ENCODE measurements at regions not wholly inside any gene's neighbourhood (a gene's known extent, or its start where the extent isn't known, plus 50 kb on each side); places are given as distances from the start of the nearest gene placed in this dataset.
"Not testable (repeated sequence)": the region's sequence is repeated elsewhere in the genome, so short reads cannot be mapped to it uniquely, and the experiment has no call there.

DNA sequence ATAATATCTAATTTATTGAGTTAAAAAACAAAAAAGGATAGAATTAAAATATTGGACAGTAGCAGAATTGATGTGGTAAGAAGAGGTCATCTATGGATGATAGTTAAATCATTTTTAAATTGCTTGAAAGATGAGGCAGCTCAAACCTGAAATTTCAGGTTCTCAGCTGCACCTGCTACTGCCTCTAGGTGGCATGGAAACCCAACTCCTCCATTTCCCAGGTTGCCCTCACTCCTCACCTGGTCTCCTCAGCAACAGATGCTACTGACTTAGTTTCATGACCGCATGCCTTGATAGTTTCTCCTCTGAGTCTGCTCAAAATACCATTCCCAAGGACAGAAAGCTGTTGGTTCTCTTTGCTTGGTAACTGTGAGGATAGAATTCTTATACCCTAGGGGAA, 148.1 kb downstream of the ABHD5 start:
- DNase-seq = no peak

DNA sequence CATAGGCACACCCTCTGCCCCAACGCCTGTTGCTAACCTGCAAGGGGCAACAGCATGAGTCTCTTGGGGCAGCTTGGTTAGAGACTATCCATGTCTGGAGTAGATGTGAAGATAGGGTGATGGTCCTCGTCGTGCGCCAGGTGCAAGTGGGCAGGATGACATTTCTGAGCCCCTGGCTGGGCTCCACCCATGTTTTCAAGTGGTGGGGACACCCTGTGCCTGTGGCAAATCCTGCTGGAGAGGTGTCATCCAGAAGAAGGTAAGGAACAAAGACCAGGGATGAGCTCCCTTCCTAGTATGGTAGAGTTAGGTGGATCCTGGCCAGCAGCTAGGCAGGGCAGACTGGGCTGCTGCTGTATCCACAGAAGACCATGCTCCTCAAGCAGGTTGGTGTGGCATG, 152.6 kb downstream of the ABHD5 start:
- DNase-seq = no peak

DNA sequence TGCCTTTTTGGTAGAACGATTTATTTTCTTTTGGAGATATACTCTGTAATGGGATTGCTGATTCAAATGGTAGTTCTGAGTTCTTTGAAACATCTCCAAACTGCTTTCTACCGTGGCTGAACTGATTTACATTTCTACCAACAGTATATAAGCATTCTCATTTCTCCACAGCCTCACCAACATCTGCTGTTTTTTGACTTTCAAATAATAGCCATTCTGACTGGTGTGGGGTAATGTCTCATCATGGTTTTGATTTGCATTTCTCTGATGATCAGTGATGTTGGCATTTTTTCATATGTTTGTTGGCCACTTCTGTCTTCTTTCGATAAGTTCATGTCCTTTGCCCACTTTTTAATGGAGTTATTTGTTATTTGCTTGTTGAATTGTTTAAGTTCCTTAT, 154.0 kb downstream of the ABHD5 start:
- no peak for DNase-seq

DNA sequence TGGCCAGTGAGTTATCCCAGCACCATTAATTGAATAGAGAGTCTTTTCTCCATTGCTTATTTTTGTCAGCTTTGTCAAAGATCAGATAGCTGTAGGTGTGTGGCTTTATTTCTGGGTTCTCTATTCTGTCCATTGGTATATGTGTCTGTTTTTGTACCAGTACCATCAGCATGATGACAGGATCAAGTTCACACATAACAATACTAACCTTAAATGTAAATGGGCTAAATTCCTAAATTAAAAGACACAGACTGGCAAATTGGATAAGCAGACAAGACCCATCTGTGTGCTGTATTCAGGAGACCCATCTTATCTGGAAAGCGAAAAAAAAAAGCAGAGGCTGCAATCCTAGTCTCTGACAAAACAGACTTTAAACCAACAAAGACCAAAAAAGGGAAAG, 154.8 kb downstream of the ABHD5 start:
- not testable (repeated sequence) for DNase-seq

DNA sequence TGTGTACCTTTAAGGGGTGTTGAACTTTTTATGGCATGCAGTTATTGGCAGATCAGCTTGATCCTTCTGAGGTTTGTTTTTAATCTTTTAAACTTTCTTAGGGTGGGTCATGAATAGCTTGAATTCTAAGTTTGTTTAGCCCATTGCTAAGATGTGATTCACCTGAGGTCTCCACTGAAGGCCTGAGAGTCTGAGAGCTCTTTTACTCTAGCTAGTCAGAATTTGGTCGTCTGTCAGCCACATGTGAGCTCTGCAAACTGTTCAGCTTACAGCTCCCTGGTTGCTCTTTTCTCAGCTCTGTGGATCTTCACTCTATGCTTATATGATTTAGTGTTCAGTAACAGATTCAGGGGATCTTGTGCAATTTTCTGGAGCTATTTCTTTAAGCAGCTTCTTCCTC, 161.3 kb downstream of the ABHD5 start:
- DNase-seq = no peak

DNA sequence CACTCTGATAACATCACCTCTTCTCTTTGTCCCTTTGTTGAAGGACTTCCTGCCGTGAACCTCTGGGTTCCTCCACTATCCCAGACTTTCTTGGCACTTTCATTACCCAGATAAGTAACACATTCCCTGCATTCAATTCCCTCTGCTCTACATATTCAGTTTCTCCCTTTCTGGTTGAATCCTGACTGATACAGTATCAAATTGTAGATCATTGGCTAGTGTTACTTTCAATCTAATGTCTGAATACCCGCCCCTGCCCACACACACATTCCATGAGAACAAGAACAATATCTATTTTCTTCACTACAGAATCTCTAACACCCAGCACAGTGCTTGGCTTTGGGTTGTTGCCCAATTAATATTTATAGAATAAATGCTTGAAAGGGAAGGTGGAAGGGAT, 163.5 kb downstream of the ABHD5 start:
- no peak for DNase-seq

DNA sequence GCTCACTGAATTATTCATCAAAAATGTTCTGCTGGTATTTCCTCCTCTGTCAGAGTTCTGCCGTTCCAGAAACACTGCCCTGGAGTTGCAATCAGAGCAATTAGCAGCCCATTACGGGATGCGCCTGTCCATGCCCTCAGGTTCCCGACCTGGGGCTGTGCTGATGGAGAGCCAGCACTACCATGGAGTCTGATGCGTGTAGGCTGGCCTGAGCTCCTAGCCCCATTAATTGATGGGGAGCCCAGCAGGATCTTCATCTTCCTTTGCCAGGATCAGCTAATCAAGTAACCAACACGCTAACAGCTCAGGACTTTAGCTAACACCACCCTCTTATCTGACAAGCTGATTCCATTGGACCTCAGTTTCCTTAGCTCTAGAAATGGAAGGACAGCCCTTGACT, 164.2 kb downstream of the ABHD5 start:
- DNase-seq = no peak

DNA sequence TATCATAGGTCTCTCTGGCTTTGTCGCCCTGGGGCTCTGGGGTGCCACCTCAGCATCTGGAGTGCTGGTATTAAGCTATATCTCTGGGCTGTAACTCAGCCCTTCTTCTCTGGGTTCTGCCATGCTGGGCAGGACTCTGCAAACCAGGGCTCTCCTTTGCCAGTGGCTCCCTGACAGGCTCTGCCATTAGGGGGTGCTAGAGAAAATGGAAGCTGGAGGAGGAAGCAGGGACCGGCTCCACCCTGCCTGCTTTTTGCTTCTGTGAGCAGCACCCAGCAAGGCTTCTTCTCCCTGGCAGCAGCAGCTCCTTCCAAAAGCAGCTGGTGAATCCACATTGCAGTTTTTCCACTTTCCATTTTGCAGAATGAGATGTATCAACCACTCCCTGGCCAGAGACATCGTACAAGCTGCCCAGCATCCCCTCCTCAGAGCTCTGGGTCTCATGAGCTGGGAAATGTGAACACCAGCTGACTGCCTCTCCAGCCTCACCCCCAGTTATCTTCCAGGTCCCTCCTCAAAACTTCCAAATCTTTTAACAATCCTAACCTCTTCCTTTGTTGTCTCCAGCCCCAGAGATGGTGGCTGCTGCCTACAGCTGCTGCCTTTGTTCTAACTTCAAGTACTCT, 165.0 kb downstream of the ABHD5 start:
- DNase-seq = no peak

DNA sequence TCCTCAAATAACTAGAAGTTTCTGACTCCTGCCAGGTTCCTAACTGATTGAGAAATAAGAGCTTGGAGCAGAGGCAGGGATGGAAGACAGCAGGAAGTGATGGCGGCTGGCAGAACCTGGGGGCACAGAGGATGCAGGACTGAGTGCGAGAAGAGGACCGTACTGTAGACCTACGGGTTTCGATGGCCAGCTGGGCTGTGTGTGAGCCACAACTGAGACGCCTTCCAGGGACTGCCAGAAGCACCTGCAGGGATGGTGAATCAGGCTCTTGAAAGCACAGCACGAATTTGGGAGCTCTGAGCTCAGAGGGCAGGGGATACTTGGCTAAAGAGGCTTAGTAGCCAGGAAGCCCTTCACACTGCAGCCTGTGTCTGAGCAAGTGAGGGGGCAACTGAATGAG, 165.6 kb downstream of the ABHD5 start:
- no peak for DNase-seq

DNA sequence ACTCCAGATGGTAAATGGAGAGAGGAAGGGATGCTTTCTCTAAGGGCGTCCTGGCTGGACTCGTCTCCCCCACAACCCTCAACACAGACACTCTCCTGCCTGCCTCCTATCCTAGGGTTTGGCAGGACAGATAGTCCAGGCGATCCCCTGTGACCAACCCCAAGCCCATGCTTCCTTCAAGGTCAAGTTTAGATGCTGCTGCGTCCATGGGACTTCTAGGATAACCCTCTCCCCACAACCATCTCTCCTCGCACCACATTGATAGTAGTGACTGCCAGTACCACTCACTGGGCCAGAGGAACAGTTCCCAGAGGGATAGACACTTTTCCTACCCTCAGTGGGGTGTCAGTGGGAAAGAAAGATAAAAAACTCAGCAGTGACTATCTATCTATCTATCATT, 166.0 kb downstream of the ABHD5 start:
- DNase-seq = no peak

DNA sequence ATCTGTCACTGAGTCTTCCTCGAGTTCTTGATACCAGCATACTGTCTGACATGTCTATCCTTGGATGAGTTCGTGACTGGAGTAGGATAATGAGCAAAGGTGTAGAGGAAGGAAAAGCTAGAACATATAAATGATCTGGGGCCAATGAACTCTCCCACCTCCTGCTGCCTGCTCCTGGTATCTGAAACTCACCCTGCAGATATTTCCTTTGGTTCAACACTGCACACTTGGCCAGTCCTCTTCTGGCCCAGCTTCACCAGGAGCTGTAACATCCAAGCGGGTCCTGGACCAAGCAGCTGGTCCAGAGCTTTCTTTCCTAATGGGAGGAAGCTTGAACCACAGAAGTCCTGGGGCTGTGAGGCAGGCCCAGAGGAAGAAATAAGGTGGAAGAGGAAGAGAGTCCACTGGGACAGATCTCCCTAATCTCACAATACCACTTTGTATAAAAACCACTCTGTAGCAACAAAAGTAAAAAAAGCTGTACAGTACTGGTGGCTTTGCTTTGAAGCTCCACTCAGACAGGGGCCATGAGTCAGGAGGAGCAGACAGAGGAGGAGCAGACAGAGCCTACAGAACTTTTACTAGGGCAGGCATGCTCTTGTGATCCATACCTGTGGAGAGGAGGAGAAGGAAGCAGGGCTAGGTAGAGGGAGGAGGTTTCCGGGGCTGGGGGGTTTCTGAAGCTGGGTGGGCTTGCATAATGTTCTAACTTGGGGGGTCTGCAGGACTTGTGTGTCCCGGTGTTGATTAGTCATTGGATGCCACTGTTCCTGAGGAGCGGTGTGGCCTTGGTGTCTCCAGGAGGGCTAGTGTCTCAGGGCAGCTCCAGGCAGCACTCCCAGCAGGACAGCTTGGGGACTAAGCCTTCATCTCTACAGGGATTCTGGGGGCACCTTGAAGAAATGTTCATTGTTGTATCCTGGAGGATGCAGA, 166.9 kb downstream of the ABHD5 start:
- no peak for DNase-seq

DNA sequence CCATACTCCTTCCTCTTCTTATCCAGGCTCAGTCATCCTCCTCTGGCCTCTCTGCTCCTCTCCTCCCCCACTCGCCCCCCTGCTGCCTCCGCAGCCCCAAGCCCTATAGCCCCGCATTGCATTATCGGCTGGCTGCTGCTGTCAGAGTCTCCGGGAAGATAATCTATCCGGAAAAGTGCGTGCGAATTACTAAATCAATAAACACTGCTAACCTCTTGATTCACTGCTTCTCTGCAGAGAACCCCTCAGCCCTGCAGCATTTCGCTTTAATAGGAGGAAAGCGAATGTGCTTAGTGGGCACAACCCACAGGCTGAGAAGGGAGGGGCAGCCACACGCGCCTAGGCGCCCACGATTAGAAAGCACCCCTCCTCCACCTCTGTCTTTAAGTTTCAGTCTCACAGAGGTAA, 167.6 kb downstream of the ABHD5 start:
- DNase-seq = no peak

DNA sequence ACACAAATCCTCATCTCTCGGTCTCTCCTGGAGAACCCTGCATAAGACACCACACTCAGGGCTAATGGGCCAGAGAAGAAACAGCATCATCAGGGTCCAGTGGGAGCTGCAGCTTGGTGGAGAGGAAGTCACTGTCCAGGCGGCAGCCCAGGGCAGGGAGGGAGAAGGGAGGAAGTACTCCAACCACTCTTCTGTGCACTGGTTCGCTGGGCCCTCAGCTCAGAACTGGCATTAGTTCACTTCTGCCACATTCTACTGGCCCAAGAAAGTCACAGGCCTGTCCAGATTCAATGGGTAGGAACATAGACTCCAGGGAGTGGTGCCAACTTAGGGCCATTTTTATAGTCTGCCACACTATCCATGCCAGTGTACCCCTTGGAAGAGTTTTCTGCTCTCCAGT, 169.0 kb downstream of the ABHD5 start:
- DNase-seq = no peak

DNA sequence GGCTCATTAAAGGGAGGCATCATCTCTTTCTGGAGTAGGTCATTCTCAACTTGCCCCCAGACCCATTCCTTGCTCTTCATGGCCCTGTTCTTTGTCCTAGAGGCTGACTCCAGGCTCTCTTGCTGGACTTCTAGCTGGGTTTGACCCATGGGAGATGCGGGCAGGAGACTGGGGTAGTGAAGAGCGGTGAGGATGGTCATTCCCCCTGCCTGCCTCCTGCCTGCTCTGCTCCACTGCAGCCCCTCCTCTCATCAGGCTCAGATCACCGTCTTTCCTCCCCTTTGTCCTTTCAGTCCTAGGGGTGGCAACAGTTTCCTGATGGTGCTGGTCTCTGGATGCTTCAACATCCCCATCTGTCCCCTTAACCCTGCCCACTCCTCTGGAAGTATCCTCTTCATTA, 170.9 kb downstream of the ABHD5 start:
- no peak for DNase-seq

DNA sequence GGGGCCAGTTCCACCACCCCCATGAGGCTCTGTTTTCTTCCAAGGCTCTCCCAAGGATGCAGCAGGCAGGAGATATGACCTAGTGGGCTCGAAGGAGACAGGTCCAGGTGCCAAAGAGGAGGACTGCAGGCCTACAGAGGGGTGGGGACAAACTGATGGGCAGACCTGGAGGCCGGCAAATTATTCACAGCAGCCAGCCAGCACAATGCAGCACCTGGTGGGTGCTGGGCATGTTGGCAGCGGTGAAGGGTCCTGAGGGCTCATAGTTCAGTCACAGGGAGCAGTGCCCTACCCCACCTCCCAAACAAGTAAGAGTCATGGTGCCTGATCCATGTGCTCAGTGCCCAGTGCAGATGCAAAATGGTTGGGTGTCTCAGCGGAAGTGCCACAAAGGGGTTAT, 171.7 kb downstream of the ABHD5 start:
- DNase-seq = no peak

DNA sequence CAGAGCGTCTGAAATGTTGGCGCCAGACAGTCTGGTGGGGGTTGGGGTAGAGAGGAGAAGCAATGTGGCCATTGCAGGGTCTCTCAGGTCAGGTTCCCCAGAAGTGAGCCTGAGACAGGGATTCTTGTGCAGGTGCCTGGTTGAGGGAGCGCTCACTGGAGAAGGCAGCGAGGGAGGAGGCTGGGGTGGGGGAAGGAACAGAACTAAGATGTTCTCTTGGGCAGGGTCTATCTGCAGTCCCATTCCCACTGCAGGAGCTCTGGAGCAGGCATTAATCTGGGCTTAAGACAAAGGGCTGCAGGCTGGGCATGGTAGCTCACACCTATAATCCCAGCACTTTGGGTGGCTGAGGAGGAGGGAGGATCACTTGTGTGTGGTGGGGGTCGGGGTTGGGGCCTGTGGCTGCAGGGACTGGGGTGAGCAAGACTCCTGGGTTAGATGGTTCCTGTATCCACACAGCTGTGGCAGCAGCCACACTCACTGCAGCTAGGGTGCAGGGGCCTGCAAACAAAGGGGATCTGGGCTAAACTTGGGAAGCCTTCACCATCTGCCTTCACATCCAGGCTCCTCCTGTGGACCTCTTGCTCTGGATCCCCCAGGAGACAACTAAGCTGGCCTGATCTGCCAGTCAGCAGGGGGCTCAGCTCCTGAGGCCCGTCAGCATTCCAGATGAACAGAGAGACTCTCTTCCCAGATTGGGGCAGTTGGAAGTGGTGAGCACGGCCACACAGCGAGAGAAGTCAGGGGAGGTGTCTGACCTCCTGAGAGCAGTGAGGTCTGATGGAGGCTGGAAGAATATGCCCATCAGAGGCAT, 172.5 kb downstream of the ABHD5 start:
- DNase-seq = no peak

DNA sequence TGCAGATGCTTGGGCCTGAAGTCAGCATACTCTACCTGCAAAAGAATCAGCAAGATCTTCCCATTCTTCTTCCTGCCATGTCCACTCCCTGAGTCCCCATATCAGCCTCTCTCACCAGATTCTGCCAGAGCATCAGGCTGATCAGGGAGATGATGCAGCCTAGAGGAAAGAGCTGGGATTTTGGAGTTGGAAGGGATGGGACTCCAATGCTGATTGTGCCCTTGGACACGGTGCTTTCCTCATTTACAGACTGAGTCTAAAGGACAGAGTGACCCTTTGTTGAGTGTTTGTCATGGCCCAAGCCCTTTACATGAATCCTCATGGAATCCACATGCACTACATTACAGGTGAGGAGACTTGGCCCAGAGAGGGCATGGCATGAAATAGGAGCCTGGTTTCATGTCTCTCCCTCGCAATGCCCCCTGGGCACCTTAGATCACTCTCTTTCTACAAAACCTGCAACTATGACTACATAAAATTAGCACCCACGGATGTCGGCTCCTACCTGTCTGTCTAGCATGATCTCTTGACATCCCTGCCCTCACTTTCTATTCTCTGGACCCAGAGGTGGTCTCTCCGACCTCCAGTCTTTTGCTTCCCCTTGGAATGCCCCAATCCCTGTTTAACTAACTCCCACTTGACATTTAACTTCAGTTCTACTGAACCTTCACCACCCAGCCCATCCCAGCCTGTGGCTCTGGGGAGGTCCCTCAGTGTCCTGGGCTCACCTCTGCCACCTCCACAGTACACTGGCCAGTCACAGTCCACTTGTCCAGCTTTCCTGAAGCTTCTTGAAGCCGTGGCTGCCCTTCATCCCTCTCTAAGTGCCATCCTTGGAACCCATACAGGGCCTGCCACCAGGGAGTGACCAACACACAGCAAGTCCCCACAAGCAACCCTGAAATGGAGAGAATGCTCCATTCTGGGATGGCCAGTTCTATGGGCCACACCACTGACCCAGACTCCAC, 173.5 kb downstream of the ABHD5 start:
- no peak for DNase-seq

DNA sequence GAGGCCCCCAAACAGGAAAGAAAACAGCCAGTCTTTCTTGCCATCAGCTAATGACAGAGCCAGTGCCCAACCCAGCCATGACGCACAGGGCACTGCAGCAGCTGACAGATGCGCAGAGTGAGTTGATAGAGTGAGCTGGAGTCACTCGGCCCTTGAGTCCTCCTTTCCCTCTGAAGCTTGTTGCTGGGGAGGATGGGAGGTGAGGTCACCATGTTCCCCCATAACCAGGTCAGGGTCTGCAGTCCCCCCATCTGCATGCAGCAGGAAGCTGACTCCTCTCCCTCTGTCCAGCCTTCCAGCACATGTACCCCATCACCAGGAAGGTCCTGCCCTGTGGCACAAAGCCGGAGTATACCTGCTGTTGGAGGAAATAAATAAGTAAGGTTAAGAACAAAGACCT, 174.6 kb downstream of the ABHD5 start:
- DNase-seq = no peak

DNA sequence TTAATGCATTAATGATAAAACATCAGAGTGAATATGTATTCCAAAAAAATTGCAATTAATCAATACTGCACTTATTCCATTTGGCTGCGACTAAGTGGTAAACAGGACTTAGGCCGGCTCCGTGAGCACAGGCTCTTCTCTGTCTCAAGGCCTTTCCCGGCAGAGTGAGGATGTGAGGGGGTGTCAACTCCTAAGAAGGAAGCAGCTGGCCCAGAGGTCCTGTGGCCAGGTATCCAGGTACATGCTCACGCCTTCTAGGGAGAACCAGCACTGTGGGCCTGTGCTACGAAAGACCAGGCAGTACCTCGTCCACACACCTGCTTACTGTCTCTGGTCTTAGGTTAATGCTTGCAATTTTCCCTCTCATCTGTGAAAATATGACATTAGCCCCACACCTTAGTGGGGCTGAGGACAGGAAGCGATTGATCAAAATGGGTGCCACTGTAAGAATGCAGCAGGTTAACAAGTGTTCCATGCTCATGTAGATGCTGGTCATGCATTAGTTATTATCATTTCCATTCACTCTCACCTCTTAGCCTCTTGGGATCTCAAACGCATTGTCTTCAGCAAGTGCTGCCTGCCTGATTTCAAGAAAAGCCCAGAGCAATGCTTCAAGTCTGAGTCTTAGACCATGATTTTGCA, 175.3 kb downstream of the ABHD5 start:
- no peak for DNase-seq

DNA sequence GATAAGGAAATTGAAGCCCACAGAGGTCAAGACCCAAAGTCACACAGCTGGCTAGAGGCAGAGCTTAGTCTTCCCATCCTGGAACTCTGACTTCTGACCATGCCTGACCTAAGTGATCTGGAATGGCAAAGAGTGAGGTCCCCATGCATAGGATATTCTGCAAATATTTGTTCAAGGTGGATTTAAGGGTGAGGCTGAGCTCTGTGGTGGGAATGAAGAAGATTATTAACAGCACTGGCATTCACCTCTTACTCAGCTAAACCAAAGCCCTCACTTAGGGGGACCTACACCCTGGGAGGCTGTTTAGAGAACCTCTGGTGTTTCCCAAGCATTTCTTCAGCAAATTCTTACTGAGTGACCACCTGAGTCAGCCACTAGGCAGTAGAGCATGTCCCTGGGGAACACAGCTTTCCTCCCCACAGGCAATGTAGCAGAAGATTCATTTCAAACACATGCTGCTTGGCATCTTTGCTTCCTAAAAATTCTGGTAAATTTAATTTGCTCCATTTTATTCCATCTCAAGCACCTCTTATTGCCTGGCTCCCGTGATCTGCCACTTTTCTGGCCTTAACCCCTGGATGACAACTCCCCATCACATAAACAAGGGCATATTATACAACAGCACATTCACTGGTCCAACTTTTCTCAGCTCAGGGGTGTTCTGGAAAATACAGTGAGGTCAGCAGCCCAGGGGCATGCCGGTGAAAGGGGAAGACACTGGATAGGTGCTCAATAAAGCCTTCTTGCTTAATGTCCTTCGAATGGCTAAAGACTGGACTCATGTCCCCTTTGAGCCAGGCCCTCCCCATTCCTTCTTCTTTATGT, 176.0 kb downstream of the ABHD5 start:
- no peak for DNase-seq

DNA sequence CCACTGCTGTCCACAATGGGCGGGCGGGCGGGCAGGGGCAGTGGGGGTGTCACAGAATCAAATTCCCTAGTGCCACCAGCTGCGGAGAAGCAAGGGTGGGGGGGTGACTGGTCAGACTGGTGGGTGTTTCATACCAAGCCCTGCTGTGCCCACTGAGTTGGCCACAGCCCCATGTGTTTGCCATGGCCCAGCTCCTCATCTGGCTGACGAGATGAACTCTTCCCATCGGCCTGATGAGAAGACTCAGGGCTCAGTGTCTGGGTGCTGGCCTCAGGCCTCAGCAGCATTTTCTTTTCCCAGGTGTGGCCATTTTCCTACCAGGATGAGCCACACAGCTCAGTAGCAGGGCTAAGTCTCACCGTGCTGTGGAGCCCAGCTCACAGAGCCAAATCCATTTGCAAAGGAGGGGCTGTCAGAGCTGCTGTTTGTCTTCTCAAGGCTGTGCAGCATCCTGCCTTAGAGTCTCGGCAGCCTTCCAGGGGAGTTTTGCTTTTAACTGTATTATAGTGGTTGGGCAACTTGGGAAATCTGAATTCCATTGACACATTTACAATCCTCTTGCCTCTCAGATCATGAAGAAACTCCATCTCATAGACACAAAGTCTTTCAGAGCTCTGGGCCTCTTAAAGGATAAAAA, 176.8 kb downstream of the ABHD5 start:
- no peak for DNase-seq

Data from activated CD4-positive, CD25-positive, alpha-beta regulatory T cell (primary cell).